Hepatocyte (in vitro differentiated cells): ENCODE measurements at regions not wholly inside any gene's neighbourhood (a gene's known extent, or its start where the extent isn't known, plus 50 kb on each side); places are given as distances from the start of the nearest gene placed in this dataset.

Source experiments
- DNase-seq: peaks from one replicate; pipeline ENCODE4 v3.0.0-alpha.2; 2016; ENCODE audit warnings: low spot score
- H2AFZ ChIP-seq: fragments of 200-600 bp; sonication (generic); 2 replicates; pipeline ENCODE4 v1.6.0; 2016; ENCODE audit warnings: antibody characterized with exemption, mild to moderate bottlenecking
- H3K27ac ChIP-seq: fragments of 200-600 bp; sonication (generic); 2 replicates; pipeline ENCODE4 v1.5.1; 2016; ENCODE audit warnings: mild to moderate bottlenecking
- H3K27me3 ChIP-seq: fragments of 200-600 bp; sonication (generic); 2 replicates; pipeline ENCODE4 v1.6.1; 2016
- H3K36me3 ChIP-seq: fragments of 200-600 bp; sonication (generic); replicated peaks from 2 replicates; pipeline ENCODE4 v1.5.1; 2016; ENCODE audit warnings: low read depth; ENCODE audit not compliant: insufficient read depth
- H3K4me1 ChIP-seq: fragments of 200-600 bp; sonication (generic); 2 replicates; pipeline ENCODE4 v1.5.1; 2016; ENCODE audit warnings: mild to moderate bottlenecking, moderate library complexity; ENCODE audit not compliant: insufficient read depth
- H3K4me2 ChIP-seq: fragments of 200-600 bp; sonication (generic); 2 replicates; pipeline ENCODE4 v1.6.0; 2016
- H3K4me3 ChIP-seq: fragments of 200-600 bp; sonication (generic); 2 replicates; pipeline ENCODE4 v1.5.1; 2016; ENCODE audit warnings: mild to moderate bottlenecking
- H3K79me2 ChIP-seq: fragments of 200-600 bp; sonication (generic); 2 replicates; pipeline ENCODE4 v1.6.0; 2017; ENCODE audit warnings: mild to moderate bottlenecking
- H3K9me2 ChIP-seq: fragments of 200-600 bp; sonication (generic); replicated peaks from 2 replicates; pipeline ENCODE4 v1.6.0; 2017; ENCODE audit warnings: mild to moderate bottlenecking; ENCODE audit not compliant: insufficient read depth
- H3K9me3 ChIP-seq: fragments of 200-600 bp; sonication (generic); 2 replicates; pipeline ENCODE4 v1.5.1; 2016; ENCODE audit warnings: low read depth, mild to moderate bottlenecking
- H4K20me1 ChIP-seq: fragments of 200-600 bp; sonication (generic); 2 replicates; pipeline ENCODE4 v1.6.0; 2016; ENCODE audit warnings: mild to moderate bottlenecking; ENCODE audit not compliant: insufficient read depth, poor library complexity, severe bottlenecking
- CTCF ChIP-seq: fragments of 200-600 bp; sonication (generic); IDR thresholded peaks from 2 replicates; pipeline ENCODE4 v1.5.1; 2016; ENCODE audit warnings: antibody characterized with exemption, mild to moderate bottlenecking; ENCODE audit not compliant: poor library complexity
- EZH2 ChIP-seq: fragments of 200-600 bp; sonication (generic); IDR thresholded peaks from 2 replicates; pipeline ENCODE4 v1.6.1; 2016; ENCODE audit warnings: antibody characterized with exemption, mild to moderate bottlenecking, borderline replicate concordance
- EZH2phosphoT487 ChIP-seq: fragments of 200-600 bp; sonication (generic); IDR thresholded peaks from one replicate; pipeline ENCODE4 v1.6.1; 2018; ENCODE audit warnings: antibody characterized with exemption, mild to moderate bottlenecking, low read depth, moderate library complexity; ENCODE audit not compliant: unreplicated experiment, severe bottlenecking
- WGBS: methylation state at CpG from one replicate; pipeline ENCODE4 v1.1.6; 2016; ENCODE audit warnings: low lambda C conversion rate; ENCODE audit errors: missing lambda C conversion rate; 5-methylcytosine and 5-hydroxymethylcytosine counted together

GRCh38 chr9:109602987-109603386 lies 104.9 kb upstream of the PTPN3 start:
- no peak for DNase-seq
- H4K20me1 ChIP-seq = no peaks in the 10 kb centered on the region
- H3K9me3 ChIP-seq = no peaks in the 10 kb centered on the region
- H3K79me2 ChIP-seq = no peaks in the 10 kb centered on the region
- H3K9me2 ChIP-seq = no peaks in the 10 kb centered on the region
- WGBS = 77% methylated on average over 4 of the region's 4 CpGs
- no peak overlapping the region for H3K4me3 ChIP-seq
- no peak overlapping the region for H3K4me2 ChIP-seq
- H3K27ac ChIP-seq = no peak overlapping the region
- H3K27me3 ChIP-seq = no peaks in the 10 kb centered on the region
- no peaks in the 10 kb centered on the region for H3K4me1 ChIP-seq
- H2AFZ ChIP-seq = no peak overlapping the region
- TF ChIP-seq EZH2phosphoT487 (no peak), EZH2 (no peak), CTCF (no peak)
- H3K36me3 ChIP-seq = no peaks in the 10 kb centered on the region

GRCh38 chr9:109604131-109604530 lies 106.0 kb upstream of the PTPN3 start:
- no peaks in the 10 kb centered on the region for H4K20me1 ChIP-seq
- H3K27ac ChIP-seq = no peak overlapping the region
- DNase-seq = no peak
- H3K9me3 ChIP-seq = no peaks in the 10 kb centered on the region
- H3K79me2 ChIP-seq = no peaks in the 10 kb centered on the region
- H3K9me2 ChIP-seq = no peaks in the 10 kb centered on the region
- 77% methylated on average over 6 of the region's 6 CpGs for WGBS
- no peak for TF ChIP-seq EZH2phosphoT487
- no peak for TF ChIP-seq EZH2
- TF ChIP-seq CTCF = no peak
- H3K36me3 ChIP-seq = no peaks in the 10 kb centered on the region
- H3K27me3 ChIP-seq = no peaks in the 10 kb centered on the region
- H3K4me2 ChIP-seq = no peak overlapping the region
- no peak overlapping the region for H2AFZ ChIP-seq
- no peak overlapping the region for H3K4me3 ChIP-seq
- no peaks in the 10 kb centered on the region for H3K4me1 ChIP-seq

GRCh38 chr9:109604781-109605180 lies 106.7 kb upstream of the PTPN3 start:
- no peaks in the 10 kb centered on the region for H4K20me1 ChIP-seq
- H3K27ac ChIP-seq = no peak overlapping the region
- no peak overlapping the region for H3K4me2 ChIP-seq
- no peak for DNase-seq
- H3K36me3 ChIP-seq = no peaks in the 10 kb centered on the region
- H2AFZ ChIP-seq = no peak overlapping the region
- H3K4me1 ChIP-seq = no peaks in the 10 kb centered on the region
- no peaks in the 10 kb centered on the region for H3K9me2 ChIP-seq
- H3K4me3 ChIP-seq = no peak overlapping the region
- H3K79me2 ChIP-seq = no peaks in the 10 kb centered on the region
- H3K27me3 ChIP-seq = no peaks in the 10 kb centered on the region
- H3K9me3 ChIP-seq = no peaks in the 10 kb centered on the region
- no peak for TF ChIP-seq EZH2
- TF ChIP-seq CTCF = no peak
- TF ChIP-seq EZH2phosphoT487 = no peak
- 77% methylated on average over 1 of the region's 1 CpG for WGBS

- Histone ChIP-seq H4K20me1 (no peaks in the 10 kb centered on the region), H3K79me2 (no peaks in the 10 kb centered on the region), H3K4me2 (no peak overlapping the region), H3K9me3 (no peaks in the 10 kb centered on the region), H3K36me3 (no peaks in the 10 kb centered on the region), H3K4me1 (no peaks in the 10 kb centered on the region), H3K27me3 (no peaks in the 10 kb centered on the region), H3K9me2 (no peaks in the 10 kb centered on the region), H3K4me3 (no peak overlapping the region), H2AFZ (no peak overlapping the region), H3K27ac (no peak overlapping the region)
- TF ChIP-seq CTCF (no peak), EZH2 (no peak), EZH2phosphoT487 (no peak)
- WGBS = 80% methylated on average over 1 of the region's 1 CpG
- DNase-seq = no peak
Measured at GRCh38 chr9:109609060-109609459, 111.0 kb upstream of the PTPN3 start.
